GM18907 (cell line): ENCODE measurements at regions not wholly inside any gene's neighbourhood (a gene's known extent, or its start where the extent isn't known, plus 50 kb on each side); places are given as distances from the start of the nearest gene placed in this dataset.

Experiments used
- ATAC-seq: cut with Tn5 transposase; IDR thresholded peaks from one replicate; pipeline ENCODE4 v1.9.1; 2021; ENCODE audit warnings: mild to moderate bottlenecking, moderate library complexity; ENCODE audit not compliant: unreplicated experiment

DNA sequence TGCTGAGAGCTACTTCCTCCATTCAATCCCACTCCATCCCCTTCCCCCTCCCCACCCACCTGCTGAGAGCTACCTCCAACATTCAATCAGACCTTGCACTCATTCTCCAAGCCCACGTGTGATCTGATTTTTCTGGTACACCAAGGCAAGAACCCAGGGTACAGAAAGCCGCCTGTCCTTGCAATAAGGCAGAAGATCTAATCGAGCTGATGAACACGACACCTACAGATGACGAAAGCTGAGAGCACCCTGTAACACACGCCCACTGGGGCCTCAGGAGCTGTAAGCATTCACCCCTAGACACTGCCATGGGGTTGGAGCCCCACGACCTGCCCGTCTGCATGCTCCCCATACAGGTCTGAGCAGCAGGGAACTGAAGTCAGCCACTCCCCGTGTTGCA lies 58.3 kb downstream of the TRIML1 start:
- ATAC-seq: no peak

DNA sequence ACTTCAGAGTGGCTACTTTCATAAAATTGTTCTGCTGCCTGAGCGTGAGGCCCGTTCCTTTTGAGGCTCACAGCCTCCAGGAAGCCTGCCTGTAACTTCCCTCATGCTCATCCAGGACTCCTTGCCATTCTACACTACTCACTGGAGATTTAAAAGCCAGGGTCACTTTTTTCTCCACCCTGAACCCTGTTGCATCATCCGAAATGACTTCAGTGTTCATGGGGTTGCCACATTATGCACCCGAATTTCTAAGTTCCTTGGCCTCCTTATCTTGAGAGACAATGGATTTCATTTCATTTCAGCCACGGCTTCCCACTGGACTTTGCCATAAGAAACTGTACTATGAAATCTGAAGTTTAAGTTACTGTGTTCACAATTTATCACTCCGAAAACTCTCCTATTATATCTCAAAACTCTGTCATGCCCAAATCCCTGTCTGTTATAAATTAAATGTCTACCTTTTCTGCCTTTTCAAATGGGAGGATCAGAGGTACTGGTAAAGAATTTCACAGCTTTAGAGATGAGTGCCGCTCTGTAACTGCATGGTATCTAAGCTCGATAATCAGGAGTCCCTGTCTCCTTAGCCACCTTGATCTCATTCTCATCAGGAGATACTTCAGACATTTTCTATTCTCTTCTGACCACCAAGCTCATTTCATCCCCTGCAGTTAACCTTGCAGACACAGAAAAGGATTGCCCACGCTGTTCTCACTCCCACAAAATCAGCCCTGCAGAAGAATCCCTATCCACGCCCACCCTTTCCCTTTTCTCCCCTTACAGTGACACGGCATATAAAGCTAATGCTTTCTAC lies 59.9 kb downstream of the TRIML1 start:
- ATAC-seq: no peak

DNA sequence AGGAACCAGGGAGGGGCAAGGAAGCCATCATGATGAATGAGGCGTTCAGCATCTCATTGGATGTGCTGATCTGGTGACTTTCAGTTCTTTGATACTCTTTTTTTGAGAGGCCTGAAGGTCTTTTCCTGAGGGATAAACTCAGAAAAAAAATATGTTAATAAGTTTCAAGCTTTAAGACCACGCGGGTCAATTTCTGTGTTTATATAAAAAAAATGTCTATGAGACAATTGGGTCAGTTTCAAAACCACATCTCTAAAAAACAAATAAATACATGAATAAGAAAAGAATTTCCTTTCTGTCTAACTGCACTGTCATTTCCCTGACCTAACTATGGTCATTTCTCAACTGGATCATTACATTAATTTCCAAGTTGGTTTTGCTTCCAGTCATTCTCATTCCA lies 62.6 kb downstream of the TRIML1 start:
- no peak for ATAC-seq

DNA sequence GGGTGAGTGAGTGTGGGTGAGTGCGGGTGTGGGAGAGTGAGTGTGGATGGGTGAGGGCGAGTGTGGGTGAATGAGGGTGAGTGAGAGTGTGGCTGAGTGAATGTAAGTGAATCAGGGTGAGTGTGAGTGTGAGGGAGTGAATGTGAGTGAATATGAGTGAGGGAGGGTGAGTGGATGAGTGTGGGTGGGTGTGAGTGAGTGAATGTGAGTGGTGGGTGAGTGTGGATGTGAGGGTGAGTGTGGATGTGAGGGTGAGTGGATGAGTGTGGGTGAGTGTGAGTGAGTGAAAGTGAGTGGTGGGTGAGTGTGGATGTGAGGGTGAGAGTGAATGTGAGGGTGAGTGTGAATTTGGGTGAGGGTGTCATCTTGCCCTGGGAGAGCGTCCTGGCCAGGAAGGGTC lies 67.5 kb downstream of the TRIML1 start:
- no peak for ATAC-seq

DNA sequence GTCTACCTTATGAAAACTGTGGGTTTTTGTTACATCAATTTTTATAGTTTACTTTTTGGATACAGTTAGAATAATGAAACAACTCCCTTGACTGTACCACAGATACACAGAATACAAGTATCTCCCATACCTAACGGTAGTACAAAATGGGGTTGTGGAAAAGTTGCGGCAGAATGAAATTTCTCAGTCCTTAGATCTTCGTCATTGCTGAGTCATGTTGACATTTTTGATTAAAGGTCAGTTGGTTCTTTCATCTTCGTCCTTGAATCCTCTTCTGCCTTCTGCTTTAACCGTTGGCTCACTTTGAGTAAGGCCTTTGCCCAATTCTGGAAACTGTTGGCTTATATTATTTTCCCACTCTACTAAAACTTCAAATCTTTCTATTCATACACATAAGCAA lies 75.6 kb downstream of the TRIML1 start:
- no peak for ATAC-seq

DNA sequence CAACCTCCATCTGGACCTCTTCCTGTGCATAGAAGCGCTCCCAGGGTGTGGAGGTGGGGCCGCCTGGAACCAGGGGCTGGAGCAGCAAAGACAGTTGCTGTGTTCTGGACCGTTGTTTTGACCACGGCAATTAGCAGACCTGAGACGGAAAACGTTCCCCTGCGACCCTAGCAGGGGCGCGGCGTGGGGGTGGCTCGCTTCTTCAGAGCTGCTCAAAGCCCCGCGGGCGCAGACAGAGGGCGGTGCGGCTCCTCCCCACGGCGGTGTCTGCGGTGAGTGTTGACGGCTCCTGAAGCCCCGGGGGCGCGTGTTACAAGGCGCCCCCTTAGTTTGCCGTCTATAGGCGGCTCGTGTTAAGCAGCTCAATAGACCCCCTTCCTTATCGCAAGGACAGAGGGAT lies 79.2 kb downstream of the TRIML1 start:
- no peak for ATAC-seq

DNA sequence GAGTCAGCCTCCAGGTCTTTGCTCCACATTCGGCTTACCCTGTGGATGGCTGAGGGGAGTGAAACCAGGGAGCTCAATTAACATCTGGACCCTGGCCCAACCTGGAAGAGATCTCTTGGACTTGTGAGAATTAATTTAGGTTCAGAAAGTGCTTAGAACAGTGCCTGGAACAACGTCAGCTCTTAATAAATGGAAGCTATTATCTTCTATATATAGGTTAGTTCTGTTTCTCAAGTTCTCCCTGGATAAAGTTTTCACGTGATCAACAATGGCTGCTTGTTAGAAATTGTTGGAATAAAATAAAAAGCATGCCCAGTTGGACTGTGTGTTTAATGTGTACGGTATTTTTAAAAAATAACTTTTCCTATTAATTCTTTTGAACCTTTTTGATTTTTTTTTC lies 80.8 kb downstream of the TRIML1 start:
- no peak for ATAC-seq

DNA sequence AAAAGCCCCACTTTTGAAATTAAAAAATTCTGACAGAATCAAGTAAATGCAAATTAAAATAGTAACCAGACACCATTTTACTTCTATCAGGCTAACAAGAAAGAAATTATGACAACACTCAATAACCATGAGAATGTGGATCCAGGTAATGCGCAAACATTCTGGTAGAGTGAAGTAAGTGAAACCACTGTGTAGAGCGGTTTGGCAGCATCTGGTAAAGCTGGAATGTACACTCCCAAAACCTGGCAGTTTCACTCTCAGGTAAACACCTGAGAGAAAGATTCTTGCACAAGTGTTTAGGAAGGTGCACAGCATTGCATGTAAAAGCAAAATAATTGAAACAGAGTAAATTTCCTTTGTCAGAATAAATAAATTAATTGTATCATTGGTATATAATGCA lies 81.8 kb downstream of the TRIML1 start:
- ATAC-seq: no peak

DNA sequence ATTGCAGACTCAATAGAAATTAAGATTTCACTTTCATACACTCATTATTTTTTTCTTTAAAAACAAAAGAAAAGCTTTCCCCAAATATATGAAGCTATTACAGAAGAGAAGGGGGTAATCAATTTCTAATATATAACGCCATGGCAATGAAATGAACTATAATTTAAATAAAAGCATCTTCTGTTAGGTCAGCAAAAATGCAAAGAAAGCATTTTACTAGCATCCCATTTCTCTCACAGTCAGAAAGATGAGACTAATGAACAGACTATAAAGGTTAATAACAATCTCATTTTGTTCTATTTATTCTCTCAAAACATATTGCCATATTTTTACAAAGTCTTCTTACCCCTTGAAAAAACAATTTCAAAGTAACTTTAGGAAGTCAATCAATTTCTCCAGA lies 89.0 kb downstream of the TRIML1 start:
- ATAC-seq: no peak

DNA sequence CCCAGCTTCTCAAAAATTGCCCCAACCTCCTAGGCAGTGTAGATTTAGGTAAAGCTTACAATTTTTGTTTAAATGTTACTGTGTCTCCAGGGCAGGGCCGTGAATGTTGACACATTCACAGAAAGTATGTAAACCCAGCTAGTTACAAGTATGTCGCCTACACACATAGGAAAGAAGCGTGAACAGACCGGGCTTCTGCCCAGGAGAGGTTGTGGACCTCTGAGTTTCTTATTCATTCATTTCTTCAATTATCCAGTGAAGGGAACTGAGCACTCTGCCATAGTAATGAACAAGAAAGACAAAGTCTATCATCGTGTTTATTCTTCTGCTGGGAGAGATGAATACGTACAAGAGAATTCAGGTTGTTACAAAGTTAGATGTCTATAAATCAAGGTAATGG lies 93.2 kb downstream of the TRIML1 start:
- ATAC-seq: no peak

DNA sequence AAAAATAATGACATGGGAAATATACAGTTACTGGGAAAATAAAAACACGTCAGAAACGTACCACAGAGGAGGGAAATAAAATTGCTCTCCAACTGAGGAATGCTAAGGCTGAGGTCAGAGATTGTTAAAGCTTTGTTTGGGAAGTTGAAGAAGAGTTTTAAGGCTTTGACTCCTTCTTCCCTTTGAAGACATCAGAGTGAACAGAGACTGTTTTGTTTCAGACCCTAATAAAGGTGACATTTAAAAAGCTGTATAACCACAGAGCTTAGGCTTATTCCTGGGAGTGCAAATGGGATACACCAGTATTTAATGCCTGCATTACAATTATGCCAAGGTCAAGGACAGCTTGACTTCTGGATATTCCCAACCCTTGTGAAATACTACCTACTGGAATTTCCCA lies 102.8 kb downstream of the TRIML1 start:
- ATAC-seq: no peak

DNA sequence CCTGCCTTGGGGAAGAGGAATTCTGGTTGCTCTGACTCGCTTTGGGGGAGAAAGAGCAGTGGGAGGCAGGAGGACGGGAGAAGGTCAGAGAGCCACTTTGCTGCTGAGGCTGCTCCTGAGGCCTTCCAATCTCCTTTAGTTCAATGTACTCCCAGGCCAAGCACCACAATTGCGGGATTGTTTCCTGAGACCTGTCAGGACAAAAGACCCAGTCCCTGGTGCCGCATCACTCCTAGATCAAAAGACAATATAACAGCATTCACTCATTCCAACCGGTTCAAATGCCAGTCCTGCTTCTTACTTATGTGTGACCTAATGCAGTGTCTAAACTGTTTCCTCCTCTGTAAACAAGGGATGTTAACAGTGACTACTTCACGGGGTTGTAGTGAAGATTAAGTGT lies 106.4 kb downstream of the TRIML1 start:
- no peak for ATAC-seq

DNA sequence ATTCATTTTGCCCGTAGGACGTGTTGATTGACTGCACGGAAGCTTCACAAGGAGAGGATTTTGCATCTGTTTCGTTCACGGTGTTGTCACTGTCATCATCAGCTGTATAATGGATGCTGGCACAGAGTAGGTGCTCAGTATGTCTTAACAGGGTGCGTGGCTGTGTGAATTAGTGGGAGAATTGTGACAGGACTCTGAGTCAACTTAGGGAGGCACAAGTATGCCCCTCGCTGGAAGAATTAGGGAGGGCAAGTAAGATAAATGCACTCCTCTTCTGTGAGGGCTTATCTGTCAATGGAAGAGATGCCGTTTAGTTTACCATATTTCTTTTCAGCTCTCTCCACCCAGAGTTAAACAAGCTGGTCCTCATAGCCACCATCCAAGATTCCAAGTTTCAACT lies 107.2 kb downstream of the TRIML1 start:
- ATAC-seq: no peak

DNA sequence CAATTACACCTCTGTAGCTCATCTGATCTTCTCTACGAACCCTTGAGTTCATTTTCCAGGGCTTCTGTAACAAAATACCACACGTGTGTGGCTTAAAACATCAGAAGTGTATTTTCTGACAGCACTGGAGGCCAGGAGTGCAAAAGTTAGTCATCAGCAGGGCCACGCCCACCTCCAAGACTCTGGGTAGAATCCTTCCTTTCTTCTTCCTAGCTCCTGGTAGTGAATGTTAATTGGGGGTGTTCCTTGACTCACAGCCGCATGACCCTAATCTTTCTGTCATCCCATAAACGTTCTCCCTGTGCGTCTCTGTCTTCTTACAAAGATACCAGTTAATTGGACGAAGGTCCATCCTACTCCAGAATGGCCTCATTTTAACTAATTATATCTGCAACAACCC lies 115.0 kb downstream of the TRIML1 start:
- ATAC-seq: no peak

DNA sequence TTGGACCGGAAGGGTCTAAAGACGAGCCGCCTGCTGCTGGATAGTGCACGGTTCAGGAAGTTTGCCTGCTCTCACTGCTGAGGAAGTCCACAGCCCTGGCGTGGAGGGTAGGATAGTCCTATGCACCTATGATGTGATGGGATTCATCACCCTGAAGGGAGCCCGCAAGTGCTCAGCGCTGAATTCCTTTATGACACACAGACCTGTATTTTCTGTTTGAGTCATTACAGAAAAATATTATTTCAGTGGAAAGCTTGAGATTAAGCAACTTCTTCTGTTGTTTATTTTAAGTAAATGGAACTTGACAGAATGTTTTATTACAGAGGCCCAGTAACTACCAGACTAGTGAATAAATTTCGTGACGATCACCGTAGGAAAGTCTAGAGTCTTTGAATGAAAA lies 123.2 kb downstream of the TRIML1 start:
- no peak for ATAC-seq

DNA sequence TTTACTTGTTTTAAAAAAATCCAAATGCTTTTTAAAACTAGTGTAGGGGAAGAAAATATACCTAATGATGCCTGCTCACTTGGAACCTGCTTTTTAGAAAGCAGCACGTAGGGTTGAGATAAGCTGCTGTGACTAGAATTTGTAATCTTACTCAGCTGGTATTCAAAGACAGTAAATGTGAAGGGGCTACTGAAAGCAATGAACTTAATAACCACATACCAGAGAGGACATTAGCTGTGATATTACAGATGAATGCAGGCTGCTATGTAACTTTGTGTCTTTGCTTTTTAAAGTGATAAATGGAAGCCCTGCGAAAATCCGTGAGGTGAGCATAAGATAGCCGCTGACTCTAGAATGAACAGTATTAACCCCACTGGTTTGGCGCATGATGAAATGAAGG lies 124.1 kb downstream of the TRIML1 start:
- no peak for ATAC-seq

DNA sequence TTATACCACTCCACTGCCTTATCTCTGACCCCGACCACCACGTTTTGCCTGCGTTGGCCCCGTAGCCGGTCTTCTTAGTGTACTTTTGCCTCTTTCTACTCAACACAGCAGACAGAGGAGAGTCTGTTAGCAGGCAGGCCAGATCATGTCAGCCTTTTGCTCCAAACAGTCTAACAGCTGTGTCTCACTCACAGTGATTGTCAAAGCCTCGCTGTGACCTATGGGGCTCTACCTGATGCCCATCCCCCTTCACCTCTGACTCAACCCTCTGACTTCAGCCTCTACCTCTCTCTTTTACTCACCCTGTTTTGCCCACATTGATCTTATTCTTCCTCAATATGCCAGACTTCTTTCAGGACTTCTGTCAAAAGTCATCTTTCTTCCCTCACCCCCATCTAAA lies 127.1 kb downstream of the TRIML1 start:
- no peak for ATAC-seq

DNA sequence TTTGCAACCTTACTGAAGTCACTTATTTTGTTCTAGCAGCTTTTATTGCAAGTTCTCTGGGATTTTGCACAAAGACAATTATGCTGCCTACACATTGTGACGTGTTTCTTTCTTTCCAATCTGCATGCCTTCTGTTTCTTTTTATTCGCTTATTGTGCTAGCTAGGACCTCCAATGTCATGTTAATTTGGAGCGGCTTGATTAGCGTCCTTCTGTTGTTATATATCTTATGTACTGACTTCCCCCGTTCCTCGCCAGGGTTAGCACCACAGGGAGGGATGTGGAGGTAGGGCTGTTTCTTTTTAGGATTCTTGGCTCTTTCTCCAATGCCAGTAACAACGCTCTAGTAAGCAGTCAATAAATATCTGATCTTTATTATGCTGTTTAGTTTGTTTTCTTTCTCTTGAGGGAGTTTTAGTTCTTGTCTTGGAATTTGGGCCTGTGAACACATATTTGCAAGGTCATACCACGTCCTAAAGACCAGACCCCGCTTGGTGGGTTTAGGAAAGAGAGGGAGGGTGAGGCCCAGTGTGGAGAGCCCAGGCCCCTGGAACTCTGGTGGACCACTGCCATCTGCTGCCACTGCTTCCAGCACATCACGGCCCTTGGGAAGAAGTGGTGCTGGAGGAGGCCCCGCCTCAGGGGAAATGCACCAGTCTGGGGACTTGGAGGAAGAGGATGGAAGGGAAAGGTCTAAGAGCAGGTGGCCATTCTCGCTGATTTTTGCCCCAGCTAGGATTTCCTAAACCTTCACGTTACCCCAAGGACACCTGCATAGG lies 129.1 kb downstream of the TRIML1 start:
- no peak for ATAC-seq

DNA sequence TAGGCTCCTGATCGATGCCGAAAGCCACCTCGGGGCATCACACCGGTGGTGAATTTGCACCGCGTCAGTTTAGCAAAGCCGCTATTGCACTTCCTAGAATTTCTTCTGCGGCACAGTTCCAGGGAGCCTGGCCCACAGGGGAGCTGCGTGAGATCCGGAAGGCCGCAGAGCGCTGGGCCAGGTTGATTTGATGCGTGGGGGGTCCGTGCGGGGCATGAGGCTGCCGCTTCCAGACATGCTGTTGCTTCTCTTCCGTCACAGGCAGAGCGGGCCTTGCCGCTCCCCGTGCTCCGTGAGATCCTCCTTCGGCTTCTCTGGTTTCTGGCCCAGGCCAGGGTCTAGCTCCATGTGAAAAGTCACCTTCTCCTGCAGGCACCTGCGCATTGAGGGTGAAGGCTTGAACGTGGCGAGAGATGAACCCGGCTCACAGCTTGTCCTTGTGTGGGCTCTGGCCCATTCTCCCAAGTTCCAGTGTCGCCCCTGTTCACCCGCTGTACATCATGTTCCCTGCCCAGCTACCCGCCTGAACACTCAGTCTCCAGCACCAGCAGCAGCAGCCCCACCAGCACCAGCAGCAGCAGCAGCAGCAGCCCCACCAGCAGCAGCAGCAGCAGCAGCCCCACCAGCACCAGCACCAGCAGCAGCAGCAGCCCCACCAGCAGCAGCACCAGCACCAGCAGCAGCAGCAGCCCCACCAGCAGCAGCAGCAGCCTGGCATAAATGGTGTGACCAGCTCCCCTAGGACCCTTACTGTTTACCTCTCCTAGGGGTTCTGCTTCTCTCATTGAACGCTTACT lies 131.2 kb downstream of the TRIML1 start:
- ATAC-seq: no peak

DNA sequence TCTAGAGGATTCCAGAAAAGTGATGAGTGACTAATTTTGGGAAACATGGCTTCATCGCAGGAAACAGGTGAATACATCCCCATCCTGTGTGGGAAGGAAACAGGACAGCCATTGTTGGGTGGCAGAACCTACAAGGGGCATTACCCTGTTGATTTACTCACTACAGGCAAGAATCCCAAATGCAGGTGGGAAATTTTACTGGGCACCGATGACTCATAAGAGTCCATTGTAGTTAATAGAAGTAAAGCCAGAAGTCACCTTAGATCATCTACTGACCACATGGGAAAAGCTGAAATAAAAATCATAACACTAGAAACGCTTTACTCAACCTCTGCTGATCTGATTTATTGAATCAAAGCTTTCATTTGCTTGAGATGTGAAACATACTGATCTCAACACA lies 136.4 kb downstream of the TRIML1 start:
- ATAC-seq: no peak

DNA sequence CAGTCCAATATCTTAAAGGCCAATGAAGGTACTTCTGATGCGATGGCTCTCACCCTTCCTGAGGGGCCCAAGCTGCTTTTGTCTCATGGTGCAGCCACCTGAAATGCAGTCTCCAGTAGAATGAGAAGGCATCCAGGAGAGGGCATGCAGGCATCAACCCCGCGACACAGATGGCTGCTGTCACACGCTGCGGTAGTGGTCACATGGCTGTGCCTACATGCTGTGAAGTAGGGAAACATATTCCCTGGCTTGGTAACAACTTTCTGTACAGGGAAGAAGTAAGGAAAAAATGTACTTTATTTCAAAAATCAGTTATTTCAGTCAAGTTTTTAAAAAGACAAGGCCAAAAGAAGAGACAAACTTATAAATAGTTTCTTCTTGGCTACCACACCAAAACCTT lies 139.9 kb downstream of the TRIML1 start:
- no peak for ATAC-seq
